ENCODE measurements at regions not wholly inside any gene's neighbourhood (a gene's known extent, or its start where the extent isn't known, plus 50 kb on each side); places are given as distances from the start of the nearest gene placed in this dataset.

DNA sequence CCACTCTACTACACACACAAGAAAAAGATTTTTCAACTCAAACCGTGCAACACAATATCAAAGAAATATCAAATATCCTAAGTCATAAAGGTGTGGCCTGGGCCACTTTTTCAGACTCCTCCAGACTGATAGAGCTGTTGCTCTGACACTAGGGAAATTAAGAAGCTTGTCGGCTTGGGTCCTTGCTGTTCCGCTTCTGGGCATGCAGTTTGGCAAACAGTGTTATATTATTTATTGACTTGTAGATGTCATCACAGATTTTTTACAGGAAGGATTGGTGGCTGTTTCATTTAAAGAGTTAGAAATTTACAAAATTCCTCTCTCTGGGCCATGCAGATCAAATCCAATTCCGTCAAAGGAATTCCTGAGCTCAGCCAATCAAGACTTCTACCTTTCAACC is 64.5 kb upstream of the EPCAM start:
- Histone ChIP-seq H3K4me3 (ENCODE audit: low read depth in 1 of 2, low read length in 2 of 2) (no peak overlapping the region), H3K36me3 (ENCODE audit: control insufficient read depth in 2 of 2, insufficient read depth in 2 of 2, low read length in 1 of 2) (no peaks in the 10 kb centered on the region), H3K9me3 (ENCODE audit: control insufficient read depth in 2 of 2, insufficient read depth in 1 of 2, low read depth in 1 of 2, low read length in 1 of 2) (no peaks in the 10 kb centered on the region), H3K4me1 (ENCODE audit: control insufficient read depth in 2 of 2, insufficient read depth in 2 of 2, low read length in 1 of 2) (no peaks in the 10 kb centered on the region), H3K27me3 (ENCODE audit: control insufficient read depth in 1 of 2, insufficient read depth in 2 of 2, low read length in 2 of 2) (no peaks in the 10 kb centered on the region), H3K27ac (ENCODE audit: low read depth in 2 of 2, low read length in 1 of 2) (no peak overlapping the region)
- 69 to 70% methylated on average over 4 of the region's 4 CpGs for WGBS, 2 donors

DNA sequence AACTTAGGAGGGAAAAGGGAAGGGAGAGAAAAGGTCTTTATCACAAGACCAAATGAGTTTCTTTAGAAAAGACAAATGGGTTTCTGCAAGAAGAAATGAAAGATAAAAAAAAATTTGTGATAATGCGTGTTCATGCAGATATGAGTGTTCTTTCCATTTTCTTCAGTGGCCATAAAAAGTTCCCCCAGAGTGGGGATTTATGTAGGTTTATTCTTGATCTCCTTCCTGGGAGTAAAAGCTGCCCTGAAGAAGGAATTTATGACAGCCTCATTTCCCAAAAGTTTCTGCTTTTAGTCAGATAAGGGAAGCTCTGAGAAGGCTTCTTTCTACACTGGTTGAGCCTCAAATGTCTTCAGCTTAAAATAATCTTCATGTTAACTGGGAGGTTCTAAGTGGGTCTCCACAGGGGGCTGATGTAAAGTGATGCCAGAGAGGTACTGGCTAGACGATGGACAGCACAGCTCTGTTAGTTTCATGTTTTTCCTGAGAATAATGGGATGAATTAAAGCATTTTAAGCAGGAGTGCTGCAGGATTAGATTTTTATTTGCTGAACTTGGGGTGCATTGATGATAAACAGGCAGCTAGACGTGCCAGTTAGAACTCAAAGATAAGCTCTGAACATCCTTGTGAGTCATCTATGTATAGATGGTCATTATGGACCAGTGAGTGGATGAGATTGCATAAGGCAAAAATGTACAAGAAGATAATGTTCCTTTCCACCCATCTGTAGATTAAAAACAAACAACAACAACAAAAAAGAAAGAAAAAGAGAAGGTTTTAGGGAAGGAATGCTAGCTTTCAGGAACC is 65.6 kb upstream of the EPCAM start:
- Histone ChIP-seq H3K4me1 (ENCODE audit: control insufficient read depth in 2 of 2, insufficient read depth in 2 of 2, low read length in 1 of 2) (no peaks in the 10 kb centered on the region), H3K36me3 (ENCODE audit: control insufficient read depth in 2 of 2, insufficient read depth in 2 of 2, low read length in 1 of 2) (no peaks in the 10 kb centered on the region), H3K27me3 (ENCODE audit: control insufficient read depth in 1 of 2, insufficient read depth in 2 of 2, low read length in 2 of 2) (no peaks in the 10 kb centered on the region), H3K27ac (ENCODE audit: low read depth in 2 of 2, low read length in 1 of 2) (no peak overlapping the region), H3K4me3 (ENCODE audit: low read depth in 1 of 2, low read length in 2 of 2) (no peak overlapping the region), H3K9me3 (ENCODE audit: control insufficient read depth in 2 of 2, insufficient read depth in 1 of 2, low read depth in 1 of 2, low read length in 1 of 2) (no peaks in the 10 kb centered on the region)
- WGBS, 2 donors = 50 to 52% methylated on average over 3 of the region's 3 CpGs

DNA sequence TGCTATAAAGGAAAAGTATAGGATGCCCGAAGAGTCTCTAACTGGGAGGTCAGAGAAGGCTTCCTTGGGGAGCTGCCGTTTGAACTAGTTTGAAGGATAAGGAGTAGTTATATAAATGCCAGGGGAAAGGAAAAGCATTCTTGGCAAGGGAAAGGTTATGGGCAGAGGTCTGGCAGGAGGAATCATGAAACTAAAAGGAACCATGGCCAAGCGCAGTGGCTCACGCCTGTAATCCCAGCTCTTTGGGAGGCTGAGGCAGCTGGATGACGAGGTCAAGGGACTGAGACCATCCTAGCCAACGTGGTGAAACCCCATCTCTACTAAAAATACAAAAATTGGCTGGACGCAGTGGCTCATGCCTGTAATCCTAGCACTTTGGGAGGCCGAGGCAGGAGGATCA is 66.8 kb upstream of the EPCAM start:
- 75 to 82% methylated on average over 8 of the region's 8 CpGs for WGBS, 2 donors
- Histone ChIP-seq H3K27ac (ENCODE audit: low read depth in 2 of 2, low read length in 1 of 2) (no peak overlapping the region), H3K9me3 (ENCODE audit: control insufficient read depth in 2 of 2, insufficient read depth in 1 of 2, low read depth in 1 of 2, low read length in 1 of 2) (no peaks in the 10 kb centered on the region), H3K4me3 (ENCODE audit: low read depth in 1 of 2, low read length in 2 of 2) (no peak overlapping the region), H3K4me1 (ENCODE audit: control insufficient read depth in 2 of 2, insufficient read depth in 2 of 2, low read length in 1 of 2) (no peaks in the 10 kb centered on the region), H3K36me3 (ENCODE audit: control insufficient read depth in 2 of 2, insufficient read depth in 2 of 2, low read length in 1 of 2) (no peaks in the 10 kb centered on the region), H3K27me3 (ENCODE audit: control insufficient read depth in 1 of 2, insufficient read depth in 2 of 2, low read length in 2 of 2) (no peaks in the 10 kb centered on the region)

DNA sequence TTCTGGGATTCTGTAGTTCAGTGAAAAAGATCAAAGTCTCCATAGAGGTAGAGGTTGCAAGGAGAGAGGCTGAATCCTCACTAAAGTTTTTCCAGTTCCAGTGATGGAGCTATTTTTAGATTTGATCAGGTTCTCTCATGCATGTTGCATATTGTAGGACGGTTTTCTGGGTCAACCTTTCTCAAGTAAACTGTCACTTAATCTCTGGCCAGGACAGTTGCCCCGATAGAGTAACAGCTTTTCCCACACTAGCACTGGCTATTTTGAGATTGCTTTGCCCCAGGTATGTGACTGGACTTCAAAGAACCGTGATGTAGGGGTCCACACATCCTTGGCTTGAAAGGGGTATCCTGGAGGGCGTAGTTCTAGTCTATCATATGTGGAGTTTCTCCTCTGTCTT is 67.4 kb upstream of the EPCAM start:
- Histone ChIP-seq H3K4me1 (ENCODE audit: control insufficient read depth in 2 of 2, insufficient read depth in 2 of 2, low read length in 1 of 2) (no peaks in the 10 kb centered on the region), H3K36me3 (ENCODE audit: control insufficient read depth in 2 of 2, insufficient read depth in 2 of 2, low read length in 1 of 2) (no peaks in the 10 kb centered on the region), H3K27ac (ENCODE audit: low read depth in 2 of 2, low read length in 1 of 2) (no peak overlapping the region), H3K4me3 (ENCODE audit: low read depth in 1 of 2, low read length in 2 of 2) (no peak overlapping the region), H3K9me3 (ENCODE audit: control insufficient read depth in 2 of 2, insufficient read depth in 1 of 2, low read depth in 1 of 2, low read length in 1 of 2) (no peaks in the 10 kb centered on the region), H3K27me3 (ENCODE audit: control insufficient read depth in 1 of 2, insufficient read depth in 2 of 2, low read length in 2 of 2) (no peaks in the 10 kb centered on the region)
- WGBS, 2 donors = 75 to 77% methylated on average over 4 of the region's 4 CpGs

DNA sequence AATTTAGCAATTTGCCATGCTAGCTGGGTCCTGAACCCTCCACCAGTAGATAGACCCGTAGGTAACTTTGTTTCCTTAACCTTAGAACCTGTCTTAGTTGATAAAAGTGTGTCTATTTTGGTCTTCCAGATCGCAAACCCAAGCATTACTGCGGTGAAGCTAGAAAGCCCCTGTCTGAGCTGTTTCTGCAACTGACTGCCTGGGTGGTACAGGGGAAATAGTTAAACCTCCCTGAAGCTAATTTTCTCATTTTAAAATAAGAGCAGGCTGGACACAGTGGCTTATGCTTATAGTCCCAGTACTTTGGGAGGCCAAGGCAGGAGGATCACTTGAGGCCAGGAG is 67.9 kb upstream of the EPCAM start:
- no peaks in the 10 kb centered on the region for H3K36me3 ChIP-seq (ENCODE audit: control insufficient read depth in 2 of 2, insufficient read depth in 2 of 2, low read length in 1 of 2)
- H3K27ac ChIP-seq (ENCODE audit: low read depth in 2 of 2, low read length in 1 of 2) = no peak overlapping the region
- H3K27me3 ChIP-seq (ENCODE audit: control insufficient read depth in 1 of 2, insufficient read depth in 2 of 2, low read length in 2 of 2) = no peaks in the 10 kb centered on the region
- H3K9me3 ChIP-seq (ENCODE audit: control insufficient read depth in 2 of 2, insufficient read depth in 1 of 2, low read depth in 1 of 2, low read length in 1 of 2) = no peaks in the 10 kb centered on the region
- H3K4me1 ChIP-seq (ENCODE audit: control insufficient read depth in 2 of 2, insufficient read depth in 2 of 2, low read length in 1 of 2) = no peaks in the 10 kb centered on the region
- 76 to 81% methylated on average over 3 of the region's 3 CpGs for WGBS, 2 donors
- H3K4me3 ChIP-seq (ENCODE audit: low read depth in 1 of 2, low read length in 2 of 2) = no peak overlapping the region

DNA sequence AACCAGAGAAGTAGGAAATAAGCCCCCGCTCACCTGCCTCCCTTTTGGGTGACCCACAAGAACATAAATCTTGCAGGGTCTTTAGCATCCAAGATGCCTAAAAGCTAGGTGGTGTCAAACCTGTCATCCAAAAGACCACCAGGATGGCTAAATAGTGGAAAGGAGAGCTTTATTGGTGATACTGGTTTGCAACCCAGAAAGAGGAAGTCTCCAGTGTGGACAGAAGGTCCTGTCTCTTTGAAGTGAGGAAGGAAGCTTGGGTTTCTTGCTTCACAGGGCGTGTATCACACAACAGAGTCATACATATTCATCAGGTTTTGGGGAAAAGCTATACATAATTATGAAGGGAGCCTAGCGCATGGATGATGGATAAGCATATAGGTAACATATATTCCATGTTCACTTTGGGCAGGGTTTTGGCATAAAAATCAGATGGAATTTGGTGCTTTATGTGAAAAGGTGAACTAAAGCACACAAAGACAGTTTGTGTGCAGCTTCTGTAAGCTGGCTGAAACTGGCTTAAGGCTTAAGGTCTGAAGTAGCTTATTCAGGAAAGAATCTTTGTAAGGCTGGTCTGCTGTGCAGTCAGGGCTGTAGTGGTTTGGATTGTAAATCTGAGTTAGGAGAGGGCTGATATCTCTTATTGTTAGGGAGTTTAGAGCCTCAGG is 68.4 kb upstream of the EPCAM start:
- H3K9me3 ChIP-seq (ENCODE audit: control insufficient read depth in 2 of 2, insufficient read depth in 1 of 2, low read depth in 1 of 2, low read length in 1 of 2) = no peaks in the 10 kb centered on the region
- 81 to 85% methylated on average over 3 of the region's 3 CpGs for WGBS, 2 donors
- no peaks in the 10 kb centered on the region for H3K36me3 ChIP-seq (ENCODE audit: control insufficient read depth in 2 of 2, insufficient read depth in 2 of 2, low read length in 1 of 2)
- H3K4me1 ChIP-seq (ENCODE audit: control insufficient read depth in 2 of 2, insufficient read depth in 2 of 2, low read length in 1 of 2) = no peaks in the 10 kb centered on the region
- H3K4me3 ChIP-seq (ENCODE audit: low read depth in 1 of 2, low read length in 2 of 2) = no peak overlapping the region
- no peak overlapping the region for H3K27ac ChIP-seq (ENCODE audit: low read depth in 2 of 2, low read length in 1 of 2)
- no peaks in the 10 kb centered on the region for H3K27me3 ChIP-seq (ENCODE audit: control insufficient read depth in 1 of 2, insufficient read depth in 2 of 2, low read length in 2 of 2)

DNA sequence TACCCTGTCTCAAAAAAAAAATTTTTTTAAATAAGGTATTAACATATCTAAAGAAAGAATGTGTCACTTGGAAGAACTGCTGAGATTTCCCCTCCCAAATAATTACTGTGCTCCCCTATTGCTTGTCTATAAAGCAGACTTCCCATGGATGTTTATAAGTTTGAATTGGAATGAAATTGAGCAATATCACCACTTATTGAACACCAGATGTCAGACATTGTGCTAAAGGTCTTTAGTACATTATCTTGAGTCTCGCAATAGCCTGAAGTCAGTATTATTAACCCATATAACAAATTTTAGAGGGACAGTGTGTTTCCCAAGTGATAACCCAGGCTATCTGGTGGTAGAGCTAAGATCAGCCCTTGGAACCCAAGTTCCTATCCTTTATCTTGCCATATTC is 69.0 kb upstream of the EPCAM start:
- H3K27me3 ChIP-seq (ENCODE audit: control insufficient read depth in 1 of 2, insufficient read depth in 2 of 2, low read length in 2 of 2) = no peaks in the 10 kb centered on the region
- WGBS, 2 donors = 91% methylated on average over 1 of the region's 1 CpG
- no peaks in the 10 kb centered on the region for H3K4me1 ChIP-seq (ENCODE audit: control insufficient read depth in 2 of 2, insufficient read depth in 2 of 2, low read length in 1 of 2)
- H3K4me3 ChIP-seq (ENCODE audit: low read depth in 1 of 2, low read length in 2 of 2) = no peak overlapping the region
- H3K27ac ChIP-seq (ENCODE audit: low read depth in 2 of 2, low read length in 1 of 2) = no peak overlapping the region
- no peaks in the 10 kb centered on the region for H3K36me3 ChIP-seq (ENCODE audit: control insufficient read depth in 2 of 2, insufficient read depth in 2 of 2, low read length in 1 of 2)
- no peaks in the 10 kb centered on the region for H3K9me3 ChIP-seq (ENCODE audit: control insufficient read depth in 2 of 2, insufficient read depth in 1 of 2, low read depth in 1 of 2, low read length in 1 of 2)

DNA sequence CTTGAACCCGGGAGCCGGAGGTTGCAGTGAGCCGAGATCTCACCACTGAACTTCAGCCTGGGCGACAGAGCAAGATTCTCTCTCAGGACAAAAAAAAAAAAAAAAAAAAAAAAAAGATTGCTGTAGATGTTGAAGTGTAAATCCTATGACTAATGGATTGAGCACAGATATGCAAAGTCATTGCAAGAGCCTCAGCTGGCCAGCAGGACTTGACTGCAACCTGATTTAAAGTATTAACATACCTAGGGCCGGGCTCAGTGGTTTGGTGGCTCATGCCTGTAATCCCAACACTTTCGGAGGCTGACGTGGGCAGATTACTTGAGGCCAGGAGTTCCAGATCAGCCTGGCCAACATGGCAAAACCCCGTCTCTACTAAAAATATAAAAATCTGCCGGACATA is 69.6 kb upstream of the EPCAM start:
- Histone ChIP-seq H3K4me3 (ENCODE audit: low read depth in 1 of 2, low read length in 2 of 2) (no peak overlapping the region), H3K27me3 (ENCODE audit: control insufficient read depth in 1 of 2, insufficient read depth in 2 of 2, low read length in 2 of 2) (no peaks in the 10 kb centered on the region), H3K9me3 (ENCODE audit: control insufficient read depth in 2 of 2, insufficient read depth in 1 of 2, low read depth in 1 of 2, low read length in 1 of 2) (no peaks in the 10 kb centered on the region), H3K27ac (ENCODE audit: low read depth in 2 of 2, low read length in 1 of 2) (no peak overlapping the region), H3K4me1 (ENCODE audit: control insufficient read depth in 2 of 2, insufficient read depth in 2 of 2, low read length in 1 of 2) (no peaks in the 10 kb centered on the region), H3K36me3 (ENCODE audit: control insufficient read depth in 2 of 2, insufficient read depth in 2 of 2, low read length in 1 of 2) (no peaks in the 10 kb centered on the region)
- 69 to 75% methylated on average over 9 of the region's 9 CpGs for WGBS, 2 donors

DNA sequence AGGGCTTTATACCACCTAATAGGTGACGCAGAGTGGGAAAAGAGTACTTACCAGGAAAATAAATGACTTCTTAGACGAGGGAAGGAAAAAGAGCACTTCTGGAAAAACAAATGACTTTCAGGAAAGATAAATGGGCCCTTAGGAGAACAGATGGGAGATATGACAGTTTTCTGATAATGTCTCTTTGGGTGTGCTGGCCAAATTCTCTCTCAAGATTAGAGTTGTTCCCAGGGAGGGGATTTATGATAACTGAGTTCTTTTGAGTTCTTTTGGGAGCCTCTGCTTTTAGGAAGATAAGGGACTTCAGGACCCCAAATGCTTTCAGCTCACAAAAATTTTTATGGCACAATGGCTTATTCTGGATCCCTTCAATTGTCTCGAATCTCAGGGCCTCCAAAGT is 70.3 kb upstream of the EPCAM start:
- WGBS, 2 donors = 73 to 77% methylated on average over 3 of the region's 3 CpGs
- H3K4me3 ChIP-seq (ENCODE audit: low read depth in 1 of 2, low read length in 2 of 2) = no peak overlapping the region
- H3K4me1 ChIP-seq (ENCODE audit: control insufficient read depth in 2 of 2, insufficient read depth in 2 of 2, low read length in 1 of 2) = no peaks in the 10 kb centered on the region
- no peaks in the 10 kb centered on the region for H3K27me3 ChIP-seq (ENCODE audit: control insufficient read depth in 1 of 2, insufficient read depth in 2 of 2, low read length in 2 of 2)
- H3K27ac ChIP-seq (ENCODE audit: low read depth in 2 of 2, low read length in 1 of 2) = no peak overlapping the region
- H3K36me3 ChIP-seq (ENCODE audit: control insufficient read depth in 2 of 2, insufficient read depth in 2 of 2, low read length in 1 of 2) = no peaks in the 10 kb centered on the region
- no peaks in the 10 kb centered on the region for H3K9me3 ChIP-seq (ENCODE audit: control insufficient read depth in 2 of 2, insufficient read depth in 1 of 2, low read depth in 1 of 2, low read length in 1 of 2)
